ENCODE measurements at regions not wholly inside any gene's neighbourhood (a gene's known extent, or its start where the extent isn't known, plus 50 kb on each side); places are given as distances from the start of the nearest gene placed in this dataset.

- Histone ChIP-seq H4K20me1 (no peaks in the 10 kb centered on the region), H3K4me2 (no peak overlapping the region), H3K27me3 (no peaks in the 10 kb centered on the region), H3K9ac (no peak overlapping the region), H3K27ac (no peak overlapping the region), H3K4me3 (no peak overlapping the region), H3K4me1 (no peaks in the 10 kb centered on the region), H3K9me3 (replicated peaks in 1 of 11) (peaks cover 0 to 18% (median 8%) of the 10 kb centered on the region in 11 experiments; a peak in 9 of 22 replicates), H3K36me3 (no peaks in the 10 kb centered on the region)
- TF ChIP-seq Cebpa-rat (IDR thresholded peaks at IDR 0.05), result no peak
These were observed 286.1 kb upstream of the KCNJ16 start for GRCh38 chr17:69788957-69789356.

DNA sequence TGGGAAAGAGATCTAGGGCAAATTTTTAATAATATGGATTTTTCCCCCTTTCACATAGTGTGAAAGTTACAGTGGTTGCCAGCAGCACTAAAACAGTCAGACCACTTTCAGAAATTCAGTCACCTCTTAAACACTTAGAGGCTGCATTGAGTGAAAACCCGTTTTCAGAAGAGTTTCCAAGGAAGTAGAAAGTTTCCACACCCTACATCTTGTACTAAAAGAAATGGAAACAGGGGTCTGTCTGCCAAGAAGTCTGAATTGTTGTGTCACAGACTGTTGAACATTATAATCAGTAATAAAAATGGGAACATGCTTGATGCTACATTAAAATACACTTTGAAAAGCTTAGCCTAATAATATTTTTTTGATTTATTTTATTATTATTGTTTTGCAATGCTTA lies 278.9 kb upstream of the KCNJ16 start:
- TF ChIP-seq Cebpa-rat (IDR thresholded peaks at IDR 0.05), result no peak

DNA sequence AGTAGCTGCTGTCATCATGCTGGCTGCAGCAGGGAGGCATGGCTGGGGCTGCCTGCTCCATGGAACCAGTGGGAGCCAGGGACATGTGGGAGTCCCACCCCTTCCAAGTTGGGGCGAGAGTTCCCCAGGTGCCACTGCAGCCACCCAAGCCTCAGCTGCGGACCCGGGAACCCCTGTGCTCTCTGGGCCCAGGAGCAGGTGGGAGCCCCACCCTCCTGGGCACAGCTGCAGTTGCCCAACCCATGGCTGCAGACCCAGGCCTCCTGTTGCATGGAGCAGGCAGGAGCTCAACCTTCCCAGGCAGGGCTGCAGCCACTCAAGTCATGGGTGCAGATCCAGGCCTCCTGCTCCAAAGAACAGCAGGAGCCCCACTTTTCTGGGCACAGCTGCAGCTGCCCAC lies 274.2 kb upstream of the KCNJ16 start:
- Histone ChIP-seq H3K9ac (no peak overlapping the region), H3K36me3 (no peaks in the 10 kb centered on the region), H3K27me3 (no peaks in the 10 kb centered on the region), H4K20me1 (no peaks in the 10 kb centered on the region), H3K4me1 (no peaks in the 10 kb centered on the region), H3K4me2 (no peak overlapping the region), H3K27ac (no peak overlapping the region), H3K9me3 (replicated peaks in 1 of 11) (peaks cover 23 to 38% (median 32%) of the 10 kb centered on the region in 11 experiments), H3K4me3 (no peak overlapping the region)
- TF ChIP-seq Cebpa-rat (IDR thresholded peaks at IDR 0.05), result no peak

More for the DNA sequence above, 278.9 kb upstream of the KCNJ16 start:
- H3K4me3 ChIP-seq, result no peak overlapping the region
- no peaks in the 10 kb centered on the region for H3K4me1 ChIP-seq
- no peaks in the 10 kb centered on the region for H4K20me1 ChIP-seq
- H3K9me3 ChIP-seq (replicated peaks in 1 of 11), result peaks cover 6 to 22% (median 14%) of the 10 kb centered on the region in 11 experiments
- H3K36me3 ChIP-seq, result no peaks in the 10 kb centered on the region
- H3K9ac ChIP-seq, result no peak overlapping the region
- no peak overlapping the region for H3K27ac ChIP-seq
- H3K27me3 ChIP-seq, result no peaks in the 10 kb centered on the region
- H3K4me2 ChIP-seq, result no peak overlapping the region

DNA sequence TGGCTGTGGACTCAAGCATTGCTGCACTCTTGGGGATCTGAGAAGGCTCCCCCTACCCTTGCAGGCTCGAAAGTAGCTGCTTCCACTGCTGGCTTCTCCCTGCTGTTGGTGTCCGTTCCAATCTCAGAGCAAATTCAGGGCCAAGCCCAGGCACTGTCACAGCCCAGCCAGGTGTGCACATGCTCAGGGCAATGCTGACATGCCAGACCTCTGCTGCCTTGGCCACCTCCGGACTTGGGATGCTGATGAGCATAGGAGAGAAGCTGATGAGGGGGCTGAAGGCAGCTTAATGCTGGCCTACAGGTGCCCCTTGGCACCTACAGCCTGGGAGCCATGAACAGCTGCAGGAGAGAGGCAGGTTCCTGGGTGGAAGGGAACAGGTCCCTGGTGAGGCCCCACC lies 273.7 kb upstream of the KCNJ16 start:
- no peaks in the 10 kb centered on the region for H3K36me3 ChIP-seq
- no peaks in the 10 kb centered on the region for H3K27me3 ChIP-seq
- TF ChIP-seq Cebpa-rat (IDR thresholded peaks at IDR 0.05), result no peak
- H3K4me3 ChIP-seq, result no peak overlapping the region
- H3K9me3 ChIP-seq (replicated peaks in 1 of 11), result peaks cover 23 to 38% (median 32%) of the 10 kb centered on the region in 11 experiments
- H3K4me1 ChIP-seq, result no peaks in the 10 kb centered on the region
- H3K9ac ChIP-seq, result no peak overlapping the region
- H3K27ac ChIP-seq, result no peak overlapping the region
- H4K20me1 ChIP-seq, result no peaks in the 10 kb centered on the region
- no peak overlapping the region for H3K4me2 ChIP-seq

DNA sequence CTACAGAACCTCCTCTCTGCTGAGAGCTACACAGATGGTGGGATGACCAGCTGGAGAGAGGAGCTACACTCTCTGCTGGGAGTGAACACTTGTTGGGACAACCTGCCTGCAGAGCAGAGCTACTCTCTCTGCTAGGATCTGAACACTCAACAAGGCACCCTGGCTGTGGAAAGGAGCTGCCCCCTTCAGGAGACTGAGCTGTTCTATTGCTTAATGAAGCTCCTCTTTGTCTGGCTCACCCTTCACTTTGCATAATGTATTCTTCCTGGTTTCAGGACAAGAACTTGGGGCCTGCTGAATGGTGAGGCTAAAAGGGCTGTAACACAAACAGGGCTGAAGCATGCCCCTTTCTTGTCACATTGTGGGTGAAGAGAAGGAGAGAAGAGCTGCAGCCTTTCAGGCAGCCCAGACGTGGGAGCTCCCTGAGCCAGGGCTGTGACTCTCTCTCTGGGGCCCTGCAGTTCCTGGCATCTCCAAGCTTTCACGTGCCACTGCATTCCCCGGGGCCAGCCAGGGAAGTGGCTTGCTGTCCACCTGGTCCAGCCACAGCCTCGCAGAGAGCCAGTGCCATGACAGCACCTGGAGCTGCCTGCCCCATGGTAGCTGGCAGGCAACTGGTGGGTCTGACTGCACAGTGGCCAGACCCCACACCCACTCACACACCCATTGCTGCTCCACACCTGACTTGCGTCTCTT lies 272.8 kb upstream of the KCNJ16 start:
- Histone ChIP-seq H3K27ac (no peak overlapping the region), H4K20me1 (no peaks in the 10 kb centered on the region), H3K27me3 (no peaks in the 10 kb centered on the region), H3K4me1 (no peaks in the 10 kb centered on the region), H3K4me3 (no peak overlapping the region), H3K9ac (no peak overlapping the region), H3K4me2 (no peak overlapping the region), H3K36me3 (no peaks in the 10 kb centered on the region), H3K9me3 (replicated peaks in 1 of 11) (peaks cover 23 to 38% (median 32%) of the 10 kb centered on the region in 11 experiments)
- no peak for TF ChIP-seq Cebpa-rat (IDR thresholded peaks at IDR 0.05)

GRCh38 chr17:69809331-69809730 lies 265.7 kb upstream of the KCNJ16 start:
- TF ChIP-seq Cebpa-rat (IDR thresholded peaks at IDR 0.05), result no peak
- no peak overlapping the region for H3K4me3 ChIP-seq

DNA sequence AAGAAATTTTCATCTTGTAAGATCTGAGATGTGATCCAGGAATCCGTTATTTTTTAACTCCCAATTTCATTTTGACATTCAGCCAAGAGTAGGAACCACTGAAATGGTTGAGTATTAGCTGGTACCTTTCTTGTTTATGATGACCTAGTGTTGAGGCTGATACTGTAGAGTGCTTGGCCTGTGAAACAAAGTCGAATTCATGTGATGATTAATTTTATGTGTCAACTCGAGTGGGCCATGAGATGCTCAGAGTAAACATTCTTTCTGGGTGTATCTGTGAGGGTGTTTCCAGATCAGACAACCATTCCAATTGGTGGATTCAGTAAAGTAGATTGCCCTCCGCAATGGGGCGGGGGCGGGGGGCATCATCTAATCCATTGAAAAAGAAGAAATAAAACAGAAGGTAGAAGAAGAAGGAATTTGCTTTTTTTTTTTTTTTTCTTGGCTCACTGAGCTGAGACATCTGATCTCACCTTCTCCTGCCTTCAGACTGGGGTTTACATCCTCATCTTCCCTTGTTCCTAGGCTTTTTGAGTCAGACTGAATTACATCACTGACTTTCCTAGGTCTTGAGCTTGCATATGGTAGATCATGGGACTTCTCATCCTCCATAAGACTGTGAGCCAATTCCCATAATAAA lies 264.6 kb upstream of the KCNJ16 start:
- no peaks in the 10 kb centered on the region for H3K36me3 ChIP-seq
- no peak overlapping the region for H3K4me2 ChIP-seq
- H3K9me3 ChIP-seq (replicated peaks in 1 of 11), result peaks cover 0 to 5% (median 0%) of the 10 kb centered on the region in 11 experiments; a peak in 1 of 22 replicates
- no peaks in the 10 kb centered on the region for H4K20me1 ChIP-seq
- H3K27ac ChIP-seq, result no peak overlapping the region
- no peak overlapping the region for H3K4me3 ChIP-seq
- H3K27me3 ChIP-seq, result no peaks in the 10 kb centered on the region
- no peaks in the 10 kb centered on the region for H3K4me1 ChIP-seq
- H3K9ac ChIP-seq, result no peak overlapping the region
- TF ChIP-seq Cebpa-rat (IDR thresholded peaks at IDR 0.05), result no peak

More at GRCh38 chr17:69809331-69809730, 265.7 kb upstream of the KCNJ16 start:
- Histone ChIP-seq H3K27me3 (no peaks in the 10 kb centered on the region), H3K36me3 (no peaks in the 10 kb centered on the region), H3K4me2 (no peak overlapping the region), H3K27ac (no peak overlapping the region), H3K4me1 (no peaks in the 10 kb centered on the region), H4K20me1 (no peaks in the 10 kb centered on the region), H3K9me3 (replicated peaks in 1 of 11) (peaks cover 0 to 5% (median 0%) of the 10 kb centered on the region in 11 experiments; a peak in 3 of 22 replicates), H3K9ac (no peak overlapping the region)

GRCh38 chr17:69812240-69812837 lies 262.7 kb upstream of the KCNJ16 start:
- TF ChIP-seq Cebpa-rat (IDR thresholded peaks at IDR 0.05), result no peak
- no peak overlapping the region for H3K9ac ChIP-seq
- H3K9me3 ChIP-seq (replicated peaks in 1 of 11), result peaks cover 0 to 5% (median 0%) of the 10 kb centered on the region in 11 experiments; a peak in 1 of 22 replicates

GRCh38 chr17:69814031-69814430 lies 261.0 kb upstream of the KCNJ16 start:
- no peak overlapping the region for H3K9ac ChIP-seq
- H3K27ac ChIP-seq, result no peak overlapping the region
- no peaks in the 10 kb centered on the region for H4K20me1 ChIP-seq
- H3K36me3 ChIP-seq, result no peaks in the 10 kb centered on the region
- H3K27me3 ChIP-seq, result no peaks in the 10 kb centered on the region
- H3K4me2 ChIP-seq, result no peak overlapping the region
- H3K4me3 ChIP-seq, result no peak overlapping the region
- TF ChIP-seq Cebpa-rat (IDR thresholded peaks at IDR 0.05), result no peak
- H3K9me3 ChIP-seq (replicated peaks in 1 of 11), result no peaks in the 10 kb centered on the region; a peak in 1 of 22 replicates
- H3K4me1 ChIP-seq, result peaks cover 0 to 2% (median 0%) of the 10 kb centered on the region in 10 experiments; a peak in 1 of 20 replicates

More at GRCh38 chr17:69812240-69812837, 262.7 kb upstream of the KCNJ16 start:
- H3K27ac ChIP-seq, result no peak overlapping the region
- H3K4me3 ChIP-seq, result no peak overlapping the region
- H3K27me3 ChIP-seq, result no peaks in the 10 kb centered on the region
- no peaks in the 10 kb centered on the region for H3K4me1 ChIP-seq
- H3K4me2 ChIP-seq, result no peak overlapping the region
- H4K20me1 ChIP-seq, result no peaks in the 10 kb centered on the region
- H3K36me3 ChIP-seq, result no peaks in the 10 kb centered on the region

Data from BLaER1 treated with 17β-estradiol and CSF1 and Interleukin-3, amounts not matched to agents 10 nM and 100 nM (cell line).